GM23338 (cell line): ENCODE measurements at regions not wholly inside any gene's neighbourhood (a gene's known extent, or its start where the extent isn't known, plus 50 kb on each side); places are given as distances from the start of the nearest gene placed in this dataset.

Source experiments
- CREB1 ChIP-seq: fragments of 250-450 bp; sonication (Bioruptor Pico); IDR thresholded peaks from 2 replicates; pipeline ENCODE4 v1.5.0; 2020; ENCODE audit warnings: low read depth, mild to moderate bottlenecking, moderate library complexity
- EZH2 ChIP-seq: fragments of 200-600 bp; sonication (generic); IDR thresholded peaks from one replicate; pipeline ENCODE4 v1.8.0; 2017; ENCODE audit warnings: antibody characterized with exemption, mild to moderate bottlenecking, low read depth; ENCODE audit not compliant: unreplicated experiment
- EZH2phosphoT487 ChIP-seq: fragments of 200-600 bp; sonication (generic); IDR thresholded peaks from one replicate; pipeline ENCODE4 v1.8.1; 2018; ENCODE audit warnings: antibody characterized with exemption; ENCODE audit not compliant: unreplicated experiment
- JUNB ChIP-seq: IDR thresholded peaks from one replicate; pipeline ENCODE4 v1.6.1; 2016; ENCODE audit warnings: antibody characterized with exemption; ENCODE audit not compliant: unreplicated experiment
- NANOG ChIP-seq: IDR thresholded peaks from 2 replicates; pipeline ENCODE4 v1.6.1; 2016; ENCODE audit warnings: antibody characterized with exemption, borderline replicate concordance
- POLR2AphosphoS5 ChIP-seq: IDR thresholded peaks from 2 replicates; pipeline ENCODE4 v1.6.1; 2016; ENCODE audit warnings: antibody characterized with exemption, low read depth
- ZNF331 ChIP-seq: fragments of 250-450 bp; sonication (Bioruptor Pico); IDR thresholded peaks from 2 replicates; pipeline ENCODE4 v1.5.0; 2020; ENCODE audit warnings: low read depth, mild to moderate bottlenecking, moderate library complexity
- TF ChIP-seq, protein P1 (sequence below), 2 experiments: fragments of 200-600 bp in 1 of 2; sonication (generic) in 1 of 2; conservative IDR thresholded peaks; 2 replicates each; pipeline versions ENCODE4 v1.5.1 to v1.6.1; 2016 to 2017; ENCODE audit warnings: antibody characterized with exemption in 2 of 2, low read depth in 2 of 2, mild to moderate bottlenecking in 2 of 2, moderate library complexity in 1 of 2
- TF ChIP-seq, protein P2 (sequence below): IDR thresholded peaks from one replicate; pipeline ENCODE4 v1.6.1; 2018; ENCODE audit warnings: antibody characterized with exemption; ENCODE audit not compliant: unreplicated experiment
- TF ChIP-seq, protein P3 (sequence below): IDR thresholded peaks from 2 replicates; pipeline ENCODE4 v1.6.1; 2016; ENCODE audit warnings: antibody characterized with exemption

DNA sequence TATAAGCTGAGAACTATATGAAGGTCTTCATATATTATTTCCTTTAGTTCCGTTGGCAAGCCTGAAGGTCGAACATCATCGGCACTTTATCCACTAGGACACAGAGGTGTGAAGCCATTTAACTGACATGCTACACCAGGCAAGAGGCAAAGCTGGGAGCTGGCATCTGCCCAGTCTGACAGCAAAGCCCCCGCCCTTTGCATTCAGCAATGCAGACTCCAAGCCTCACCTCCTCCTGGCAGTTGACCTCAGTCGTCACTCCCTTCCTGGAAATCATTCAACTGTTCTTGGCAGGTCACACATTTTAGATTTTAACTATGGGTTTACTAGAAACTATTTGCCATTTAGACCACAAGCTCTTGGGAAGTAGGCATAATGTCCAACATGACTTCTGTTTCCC lies 135.8 kb upstream of the FRG1 start:
- TF ChIP-seq EZH2 (no peak), POLR2AphosphoS5 (no peak), CREB1 (CRISPR knock-in tag) (no peak), EZH2phosphoT487 (no peak), NANOG (no peak), JUNB (no peak), ZNF331 (CRISPR knock-in tag) (no peak)
- TF ChIP-seq, protein P1, sequence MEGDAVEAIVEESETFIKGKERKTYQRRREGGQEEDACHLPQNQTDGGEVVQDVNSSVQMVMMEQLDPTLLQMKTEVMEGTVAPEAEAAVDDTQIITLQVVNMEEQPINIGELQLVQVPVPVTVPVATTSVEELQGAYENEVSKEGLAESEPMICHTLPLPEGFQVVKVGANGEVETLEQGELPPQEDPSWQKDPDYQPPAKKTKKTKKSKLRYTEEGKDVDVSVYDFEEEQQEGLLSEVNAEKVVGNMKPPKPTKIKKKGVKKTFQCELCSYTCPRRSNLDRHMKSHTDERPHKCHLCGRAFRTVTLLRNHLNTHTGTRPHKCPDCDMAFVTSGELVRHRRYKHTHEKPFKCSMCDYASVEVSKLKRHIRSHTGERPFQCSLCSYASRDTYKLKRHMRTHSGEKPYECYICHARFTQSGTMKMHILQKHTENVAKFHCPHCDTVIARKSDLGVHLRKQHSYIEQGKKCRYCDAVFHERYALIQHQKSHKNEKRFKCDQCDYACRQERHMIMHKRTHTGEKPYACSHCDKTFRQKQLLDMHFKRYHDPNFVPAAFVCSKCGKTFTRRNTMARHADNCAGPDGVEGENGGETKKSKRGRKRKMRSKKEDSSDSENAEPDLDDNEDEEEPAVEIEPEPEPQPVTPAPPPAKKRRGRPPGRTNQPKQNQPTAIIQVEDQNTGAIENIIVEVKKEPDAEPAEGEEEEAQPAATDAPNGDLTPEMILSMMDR (conservative IDR thresholded peaks at IDR 0.05; ENCODE audit: low read depth in 2 of 2): no peak
- TF ChIP-seq, protein P2, sequence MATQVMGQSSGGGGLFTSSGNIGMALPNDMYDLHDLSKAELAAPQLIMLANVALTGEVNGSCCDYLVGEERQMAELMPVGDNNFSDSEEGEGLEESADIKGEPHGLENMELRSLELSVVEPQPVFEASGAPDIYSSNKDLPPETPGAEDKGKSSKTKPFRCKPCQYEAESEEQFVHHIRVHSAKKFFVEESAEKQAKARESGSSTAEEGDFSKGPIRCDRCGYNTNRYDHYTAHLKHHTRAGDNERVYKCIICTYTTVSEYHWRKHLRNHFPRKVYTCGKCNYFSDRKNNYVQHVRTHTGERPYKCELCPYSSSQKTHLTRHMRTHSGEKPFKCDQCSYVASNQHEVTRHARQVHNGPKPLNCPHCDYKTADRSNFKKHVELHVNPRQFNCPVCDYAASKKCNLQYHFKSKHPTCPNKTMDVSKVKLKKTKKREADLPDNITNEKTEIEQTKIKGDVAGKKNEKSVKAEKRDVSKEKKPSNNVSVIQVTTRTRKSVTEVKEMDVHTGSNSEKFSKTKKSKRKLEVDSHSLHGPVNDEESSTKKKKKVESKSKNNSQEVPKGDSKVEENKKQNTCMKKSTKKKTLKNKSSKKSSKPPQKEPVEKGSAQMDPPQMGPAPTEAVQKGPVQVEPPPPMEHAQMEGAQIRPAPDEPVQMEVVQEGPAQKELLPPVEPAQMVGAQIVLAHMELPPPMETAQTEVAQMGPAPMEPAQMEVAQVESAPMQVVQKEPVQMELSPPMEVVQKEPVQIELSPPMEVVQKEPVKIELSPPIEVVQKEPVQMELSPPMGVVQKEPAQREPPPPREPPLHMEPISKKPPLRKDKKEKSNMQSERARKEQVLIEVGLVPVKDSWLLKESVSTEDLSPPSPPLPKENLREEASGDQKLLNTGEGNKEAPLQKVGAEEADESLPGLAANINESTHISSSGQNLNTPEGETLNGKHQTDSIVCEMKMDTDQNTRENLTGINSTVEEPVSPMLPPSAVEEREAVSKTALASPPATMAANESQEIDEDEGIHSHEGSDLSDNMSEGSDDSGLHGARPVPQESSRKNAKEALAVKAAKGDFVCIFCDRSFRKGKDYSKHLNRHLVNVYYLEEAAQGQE: no peak
- TF ChIP-seq, protein P3, sequence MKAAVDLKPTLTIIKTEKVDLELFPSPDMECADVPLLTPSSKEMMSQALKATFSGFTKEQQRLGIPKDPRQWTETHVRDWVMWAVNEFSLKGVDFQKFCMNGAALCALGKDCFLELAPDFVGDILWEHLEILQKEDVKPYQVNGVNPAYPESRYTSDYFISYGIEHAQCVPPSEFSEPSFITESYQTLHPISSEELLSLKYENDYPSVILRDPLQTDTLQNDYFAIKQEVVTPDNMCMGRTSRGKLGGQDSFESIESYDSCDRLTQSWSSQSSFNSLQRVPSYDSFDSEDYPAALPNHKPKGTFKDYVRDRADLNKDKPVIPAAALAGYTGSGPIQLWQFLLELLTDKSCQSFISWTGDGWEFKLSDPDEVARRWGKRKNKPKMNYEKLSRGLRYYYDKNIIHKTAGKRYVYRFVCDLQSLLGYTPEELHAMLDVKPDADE: no peak
